GM12878 (cell line): ENCODE measurements at regions not wholly inside any gene's neighbourhood (a gene's known extent, or its start where the extent isn't known, plus 50 kb on each side); places are given as distances from the start of the nearest gene placed in this dataset.
"Not testable (repeated sequence)": the region's sequence is repeated elsewhere in the genome, so short reads cannot be mapped to it uniquely, and the experiment has no call there.

Source experiments
- ATAC-seq: fragments of 200-7000 bp; cut with Tn5 transposase; 3 replicates; pipeline ENCODE4 v1.9.1; 2020; ENCODE audit warnings: mild to moderate bottlenecking, moderate library complexity
- BruUV-seq: library from RNA; stranded (reverse); fragments of 400-500 nt; replicated peaks from 2 replicates; lab custom pipeline; 2021; lab: Mats Ljungman, UMichigan
- CTCF ChIA-PET: fragments of 300-600 bp; sonication (Branson Sonifier 250); formaldehyde crosslinking; extraction: SDS; loops from one replicate; lab custom pipeline; 2021; ENCODE audit warnings: inconsistent platforms; lab: Yijun Ruan, JAX
- POLR2A ChIA-PET: fragments of 350-600 bp; formaldehyde crosslinking; extraction: SDS; loops from one replicate; lab custom pipeline; 2021; ENCODE audit warnings: inconsistent platforms; lab: Charles Lee
- RAD21 ChIA-PET: fragments of 300-600 bp; sonication (Branson Sonifier 250); formaldehyde crosslinking; loops from one replicate; lab custom pipeline; 2023; ENCODE audit warnings: antibody characterized with exemption; ENCODE audit not compliant: unreplicated experiment; lab: Charles Lee
- SMC1A ChIA-PET: fragments of 300-600 bp; sonication (Branson Sonifier 250); formaldehyde crosslinking; loops from one replicate; lab custom pipeline; 2023; ENCODE audit not compliant: unreplicated experiment, uncharacterized antibody; lab: Charles Lee
- DNase-seq: peaks from one replicate; pipeline ENCODE4 v3.0.0-alpha.2; 2011; ENCODE audit warnings: low read depth, low spot score
- FAIRE-seq: peaks from 3 replicates; lab custom pipeline; 2011; peaks lifted over from hg19 to GRCh38; lab: Jason Lieb, UNC
- H2AFZ ChIP-seq: 2 replicates; pipeline ENCODE4 v1.6.0; 2011; ENCODE audit warnings: low read depth, low read length, control low read depth; ENCODE audit not compliant: control insufficient read depth
- H3K27ac ChIP-seq: 2 replicates; pipeline ENCODE4 v1.5.1; 2011; ENCODE audit warnings: control low read depth; ENCODE audit not compliant: control insufficient read depth, insufficient read depth
- H3K27me3 ChIP-seq, 2 experiments: replicated peaks in 1 of 2; 2 replicates each; pipeline versions ENCODE4 v1.6.0 to v1.6.1; 2011; ENCODE audit warnings: low read length in 1 of 2; ENCODE audit not compliant: control insufficient read depth in 2 of 2, insufficient read depth in 2 of 2
- H3K36me3 ChIP-seq, 2 experiments: 2 replicates each; pipeline ENCODE4 v1.5.1; 2011; ENCODE audit warnings: low read length in 1 of 2; ENCODE audit not compliant: control insufficient read depth in 2 of 2, insufficient read depth in 2 of 2
- H3K4me1 ChIP-seq: 2 replicates; pipeline ENCODE4 v1.6.1; 2011; ENCODE audit warnings: mild to moderate bottlenecking, low read length, moderate library complexity, mixed read lengths; ENCODE audit not compliant: control insufficient read depth, insufficient read depth
- H3K4me2 ChIP-seq: 2 replicates; pipeline ENCODE4 v1.6.0; 2011; ENCODE audit warnings: control low read depth; ENCODE audit not compliant: control insufficient read depth, insufficient read depth
- H3K4me3 ChIP-seq: fragments of 200-600 bp; sonication (generic); 2 replicates; pipeline ENCODE4 v1.5.1; 2016
- H3K79me2 ChIP-seq: 2 replicates; pipeline ENCODE4 v1.6.0; 2011; ENCODE audit warnings: low read length; ENCODE audit not compliant: control insufficient read depth, insufficient read depth
- H3K9ac ChIP-seq: 2 replicates; pipeline ENCODE4 v1.8.0; 2011; ENCODE audit warnings: low read length, control low read depth, mixed read lengths; ENCODE audit not compliant: control insufficient read depth, insufficient read depth
- H3K9me3 ChIP-seq: replicated peaks from 3 replicates; pipeline ENCODE4 v1.5.1; 2011; ENCODE audit warnings: mild to moderate bottlenecking, low read length; ENCODE audit not compliant: control insufficient read depth, insufficient read depth
- H4K20me1 ChIP-seq: 2 replicates; pipeline ENCODE4 v1.6.0; 2011; ENCODE audit not compliant: control insufficient read depth, insufficient read depth
- BMI1 ChIP-seq: fragments of 450-650 bp; IDR thresholded peaks from 2 replicates; pipeline ENCODE4 v1.6.1; 2016; ENCODE audit warnings: mild to moderate bottlenecking, moderate library complexity, borderline replicate concordance
- SMAD1 ChIP-seq: fragments of 450-650 bp; IDR thresholded peaks from 2 replicates; pipeline ENCODE4 v1.6.1; 2018; ENCODE audit warnings: mild to moderate bottlenecking, low read depth; ENCODE audit not compliant: partially characterized antibody
- WGBS: methylation state at CpG from one replicate; pipeline ENCODE4 v1.1.6; 2016; ENCODE audit warnings: low lambda C conversion rate; ENCODE audit not compliant: insufficient replicate concordance, insufficient coverage; ENCODE audit errors: missing lambda C conversion rate; 5-methylcytosine and 5-hydroxymethylcytosine counted together
- in situ Hi-C: fragments of 300-500 bp; cut with MboI; formaldehyde crosslinking; loops from 9 replicates; pipeline ENCODE4 v1.14.3; 2018; ENCODE audit warnings: mixed read lengths
- intact Hi-C: fragments of 100-400 bp; cut with micrococcal nuclease; formaldehyde crosslinking; loops from one replicate; pipeline ENCODE4 v1.14.2; 2022; ENCODE audit not compliant: unreplicated experiment
- TF ChIP-seq, protein P1 (sequence below): IDR thresholded peaks from 2 replicates; pipeline ENCODE4 v1.6.1; 2011; ENCODE audit warnings: borderline replicate concordance, low read depth, mild to moderate bottlenecking, moderate library complexity, low read length; ENCODE audit not compliant: insufficient read depth, poor library complexity, severe bottlenecking

GRCh38 chr2:231869704-231870103, 56.5 kb downstream of the NPPC start:
- CTCF ChIA-PET, result no interaction called here
- WGBS, result 52% methylated on average over 4 of the region's 4 CpGs

DNA sequence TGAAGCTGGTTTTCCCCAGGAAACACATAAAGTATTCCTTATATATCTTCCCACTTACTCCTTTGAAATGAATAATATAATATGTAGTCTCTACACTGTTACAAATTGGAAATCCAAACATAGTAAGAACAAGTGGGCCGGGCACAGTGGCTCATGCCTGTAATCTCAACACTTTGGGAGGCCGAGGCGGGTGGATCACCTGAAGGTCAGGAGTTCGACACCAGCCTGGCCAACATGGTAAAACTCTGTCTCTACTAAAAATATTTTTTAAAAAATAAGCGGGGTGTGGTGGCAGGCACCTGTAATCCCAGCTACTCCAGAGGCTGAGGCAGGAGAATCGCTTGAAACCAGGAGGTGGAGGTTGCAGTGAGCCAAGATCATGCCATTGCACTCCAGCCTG, 57.2 kb downstream of the NPPC start:
- H3K4me2 ChIP-seq, H4K20me1 ChIP-seq, RAD21 ChIA-PET, DNase-seq, intact Hi-C loops, H3K27ac ChIP-seq, H3K36me3 ChIP-seq, H3K27me3 ChIP-seq, BruUV-seq, FAIRE-seq, H3K4me3 ChIP-seq, H3K9ac ChIP-seq, H3K4me1 ChIP-seq, H2AFZ ChIP-seq, SMC1A ChIA-PET, POLR2A ChIA-PET, H3K9me3 ChIP-seq, H3K79me2 ChIP-seq, ATAC-seq: not testable (repeated sequence)
- in situ Hi-C loops, result loop anchor here (5.0 kb wide), 1 partner anchor 62 kb away; no protein-coding TSS in a partner anchor
- WGBS, result 46% methylated on average over 6 of the region's 6 CpGs
- CTCF ChIA-PET, result interaction anchor here (0.7 kb wide), 1 partner anchor 321 kb away, joined by 3 read pairs; no protein-coding TSS in a partner anchor

More at GRCh38 chr2:231869704-231870103, 56.5 kb downstream of the NPPC start:
- RAD21 ChIA-PET, result no interaction called here
- no peak overlapping the region for H3K4me3 ChIP-seq
- SMC1A ChIA-PET, result no interaction called here
- no peaks in the 10 kb centered on the region for H3K36me3 ChIP-seq
- H3K9ac ChIP-seq, result no peak overlapping the region
- H2AFZ ChIP-seq, result no peak overlapping the region
- no peaks in the 10 kb centered on the region for H3K27me3 ChIP-seq
- no TSS peak for BruUV-seq
- POLR2A ChIA-PET, result no interaction called here
- no peaks in the 10 kb centered on the region for H4K20me1 ChIP-seq
- no peaks in the 10 kb centered on the region for H3K4me1 ChIP-seq
- ATAC-seq, result no peak
- intact Hi-C loops, result no loop called here
- no peaks in the 10 kb centered on the region for H3K79me2 ChIP-seq
- DNase-seq, result no peak
- no peak for FAIRE-seq
- H3K9me3 ChIP-seq, result no peaks in the 10 kb centered on the region
- no peak overlapping the region for H3K4me2 ChIP-seq
- no peak overlapping the region for H3K27ac ChIP-seq
- in situ Hi-C loops, result loop anchor here (5.0 kb wide), 1 partner anchor 62 kb away; no protein-coding TSS in a partner anchor
- TF ChIP-seq, protein P1, sequence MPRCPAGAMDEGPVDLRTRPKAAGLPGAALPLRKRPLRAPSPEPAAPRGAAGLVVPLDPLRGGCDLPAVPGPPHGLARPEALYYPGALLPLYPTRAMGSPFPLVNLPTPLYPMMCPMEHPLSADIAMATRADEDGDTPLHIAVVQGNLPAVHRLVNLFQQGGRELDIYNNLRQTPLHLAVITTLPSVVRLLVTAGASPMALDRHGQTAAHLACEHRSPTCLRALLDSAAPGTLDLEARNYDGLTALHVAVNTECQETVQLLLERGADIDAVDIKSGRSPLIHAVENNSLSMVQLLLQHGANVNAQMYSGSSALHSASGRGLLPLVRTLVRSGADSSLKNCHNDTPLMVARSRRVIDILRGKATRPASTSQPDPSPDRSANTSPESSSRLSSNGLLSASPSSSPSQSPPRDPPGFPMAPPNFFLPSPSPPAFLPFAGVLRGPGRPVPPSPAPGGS, result no peak
- TF ChIP-seq BMI1 (no peak), SMAD1 (no peak)
- TF ChIP-seq, all 136 proteins: peak for 0
